ENCODE measurements at regions not wholly inside any gene's neighbourhood (a gene's known extent, or its start where the extent isn't known, plus 50 kb on each side); places are given as distances from the start of the nearest gene placed in this dataset.
"Not testable (repeated sequence)": the region's sequence is repeated elsewhere in the genome, so short reads cannot be mapped to it uniquely, and the experiment has no call there.

DNA sequence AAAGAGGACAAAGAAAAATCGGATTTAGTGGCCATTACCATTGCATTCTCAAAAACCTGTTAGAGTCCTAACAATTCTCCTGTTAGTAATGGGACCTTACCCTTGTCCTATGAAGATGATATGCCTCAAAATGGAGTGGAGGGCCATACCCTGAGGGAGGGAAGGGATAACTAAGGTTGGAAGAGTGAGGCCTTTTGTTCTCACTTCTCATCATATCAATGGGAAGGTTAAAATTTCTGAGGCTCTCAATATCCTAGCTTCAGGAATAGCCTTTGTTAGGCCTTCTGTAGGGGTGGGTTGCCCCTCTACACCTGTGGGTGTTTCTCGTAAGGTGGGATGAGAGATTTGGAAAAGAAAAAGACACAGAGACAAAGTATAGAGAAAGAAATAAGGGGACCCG is 109.4 kb upstream of the SGIP1 start:
- not testable (repeated sequence) for DNase-seq

GRCh38 chr1:66426239-66426853 is 107.6 kb upstream of the SGIP1 start:
- no peak for DNase-seq

DNA sequence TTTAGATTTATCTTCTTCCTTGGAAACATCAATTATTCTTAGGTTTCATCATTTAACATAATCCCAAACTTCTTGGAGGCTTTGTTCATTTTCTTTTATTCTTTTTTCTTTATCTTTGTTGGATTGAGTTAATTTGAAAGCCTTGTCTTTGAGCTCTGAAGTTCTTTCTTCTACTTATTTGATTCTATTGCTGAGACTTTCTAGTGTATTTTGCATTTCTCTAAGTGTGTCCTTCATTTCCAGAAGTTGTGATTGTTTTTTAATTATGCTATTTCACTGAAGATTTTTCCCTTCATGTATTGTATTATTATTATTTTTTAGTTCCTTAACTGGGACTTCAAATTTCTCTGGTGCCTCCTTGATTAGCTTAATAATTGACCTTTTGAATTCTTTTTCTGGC is 103.1 kb upstream of the SGIP1 start:
- DNase-seq: not testable (repeated sequence)

GRCh38 chr1:66431999-66432398 is 102.0 kb upstream of the SGIP1 start:
- DNase-seq: no peak

DNA sequence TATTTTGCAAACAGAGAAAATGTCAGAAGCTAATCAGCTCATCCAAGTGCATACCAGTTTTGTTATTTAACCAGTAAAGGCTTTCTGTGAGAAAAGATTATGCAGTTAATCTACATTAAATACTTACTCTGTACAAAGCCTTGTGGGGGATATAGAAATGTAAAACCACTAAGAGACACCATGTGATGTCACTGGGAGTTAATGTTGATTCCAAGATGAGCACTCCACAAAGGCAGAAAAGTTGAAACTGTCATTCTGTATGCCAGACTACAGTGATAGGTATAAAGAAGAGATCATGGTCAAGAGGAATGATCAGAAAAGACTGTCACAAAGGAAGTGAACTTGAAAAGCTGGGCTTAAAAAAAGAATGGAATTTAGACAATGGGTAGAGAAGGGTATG is 100.3 kb upstream of the SGIP1 start:
- no peak for DNase-seq

DNA sequence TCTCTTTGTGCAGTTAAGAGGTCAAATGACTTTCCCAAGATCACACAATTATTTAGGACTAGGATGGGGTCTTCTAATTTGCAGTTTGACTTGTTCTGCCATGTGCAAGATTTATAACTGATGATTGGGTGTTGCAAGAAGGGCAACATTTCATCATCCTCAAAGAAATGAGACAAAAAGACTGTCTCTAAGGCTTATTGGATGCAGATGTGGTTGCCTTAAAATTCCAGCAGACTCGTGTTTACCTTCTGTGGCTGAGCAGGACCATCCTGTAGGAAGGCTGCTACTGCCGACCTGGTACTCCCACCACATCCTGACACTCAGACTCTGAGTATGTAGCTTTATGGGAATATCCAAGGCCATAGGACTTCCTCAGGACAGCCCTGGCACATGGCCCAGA is 99.9 kb upstream of the SGIP1 start:
- no peak for DNase-seq

GRCh38 chr1:66435541-66435940 is 98.4 kb upstream of the SGIP1 start:
- DNase-seq: no peak

GRCh38 chr1:66436378-66437135 is 97.4 kb upstream of the SGIP1 start:
- DNase-seq: peak; percentile 52

DNA sequence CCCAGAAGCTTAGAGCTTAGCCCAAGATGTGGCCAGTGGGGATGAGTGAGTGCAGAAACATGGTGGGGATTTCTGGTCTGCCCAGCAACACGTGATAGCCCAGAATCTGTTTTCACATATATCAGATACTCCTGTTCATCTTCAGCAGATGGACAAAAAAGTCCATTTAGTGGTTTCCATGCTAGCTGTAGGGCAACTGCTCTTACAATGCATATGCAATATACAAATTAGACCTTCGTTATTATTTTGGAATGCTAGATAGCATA is 96.9 kb upstream of the SGIP1 start:
- DNase-seq: no peak

DNA sequence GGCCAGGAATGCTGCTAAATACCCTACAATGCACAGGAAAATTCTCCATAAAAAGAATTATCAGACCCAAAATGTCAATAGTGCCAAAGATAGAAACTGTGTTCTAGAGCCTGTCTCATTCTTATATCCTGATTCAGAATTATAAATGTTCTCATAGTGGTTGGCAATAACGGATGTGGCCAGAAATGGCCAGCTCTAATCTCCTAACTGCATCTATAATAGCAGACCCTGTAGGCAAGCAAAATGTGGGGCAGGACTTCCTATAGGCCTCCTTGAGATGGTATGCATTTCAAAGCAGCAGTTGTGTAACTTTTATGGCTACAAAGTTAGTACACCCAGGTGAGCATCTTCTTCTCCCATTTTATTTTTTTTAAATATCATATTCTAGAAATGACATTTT is 95.9 kb upstream of the SGIP1 start:
- DNase-seq: peak; percentile 14

DNA sequence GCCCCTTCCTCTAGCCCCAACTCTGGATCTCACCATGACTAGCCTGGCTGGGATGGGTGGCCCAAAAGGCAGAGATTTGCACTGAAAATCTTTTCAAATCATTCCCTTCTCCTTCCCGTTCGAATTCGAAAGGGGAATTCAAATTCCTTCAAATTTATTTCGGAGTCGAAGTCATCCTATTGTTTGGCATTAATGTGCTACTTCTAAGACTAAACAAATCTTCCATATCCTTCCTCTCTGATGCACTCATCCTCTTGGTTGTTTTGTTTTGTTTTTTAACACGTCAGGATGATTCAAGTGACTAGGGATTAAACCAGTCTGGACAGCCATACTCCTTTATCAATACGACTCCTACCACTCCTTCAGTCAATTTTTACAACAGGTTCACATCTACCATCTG is 95.5 kb upstream of the SGIP1 start:
- DNase-seq: no peak

GRCh38 chr1:66439031-66439740 is 94.8 kb upstream of the SGIP1 start:
- no peak for DNase-seq

- DNase-seq: no peak
Measured at GRCh38 chr1:66443793-66444192, 90.2 kb upstream of the SGIP1 start.

- no peak for DNase-seq
Measured at GRCh38 chr1:66444438-66445265, 89.3 kb upstream of the SGIP1 start.

GRCh38 chr1:66445492-66446181 is 88.3 kb upstream of the SGIP1 start:
- peak; percentile 19 for DNase-seq

DNA sequence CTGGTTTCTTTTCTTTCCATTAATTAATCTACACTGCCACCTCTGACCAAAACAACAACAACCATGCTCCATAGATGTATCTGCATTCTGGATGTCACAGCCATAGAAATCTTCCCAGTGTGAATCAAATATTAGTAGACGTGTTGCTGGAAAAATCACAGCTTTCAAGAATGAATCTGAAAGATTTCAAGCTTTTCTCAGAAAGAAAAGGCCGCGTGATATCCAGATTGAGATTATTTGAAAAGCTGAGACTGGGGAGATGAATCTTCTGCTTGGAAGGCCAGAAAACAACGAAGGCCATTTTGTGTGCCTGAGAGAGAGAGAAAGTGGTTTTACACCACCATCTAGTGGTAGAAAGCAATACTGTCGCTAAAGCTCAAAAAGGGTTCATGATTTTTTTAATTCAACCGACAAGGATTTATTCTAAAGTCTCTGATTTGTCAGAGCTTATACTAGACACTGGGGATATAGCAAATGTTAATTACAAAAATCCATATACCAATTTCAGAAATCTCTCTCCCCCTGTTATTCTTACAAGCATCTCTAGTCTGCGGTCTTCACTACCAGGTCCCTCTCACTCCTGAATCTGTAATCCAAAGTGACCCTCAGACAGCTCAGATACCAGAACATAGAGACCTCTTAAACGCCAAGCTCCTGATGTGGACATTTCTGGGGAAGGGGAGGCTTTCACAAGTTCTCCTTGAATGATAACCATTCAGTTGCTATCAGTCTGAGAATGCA is 87.5 kb upstream of the SGIP1 start:
- no peak for DNase-seq

- no peak for DNase-seq
Measured at GRCh38 chr1:66450043-66450514, 83.9 kb upstream of the SGIP1 start.

GRCh38 chr1:66450847-66451246 is 83.1 kb upstream of the SGIP1 start:
- no peak for DNase-seq

GRCh38 chr1:66452162-66452561 is 81.8 kb upstream of the SGIP1 start:
- DNase-seq: no peak

DNA sequence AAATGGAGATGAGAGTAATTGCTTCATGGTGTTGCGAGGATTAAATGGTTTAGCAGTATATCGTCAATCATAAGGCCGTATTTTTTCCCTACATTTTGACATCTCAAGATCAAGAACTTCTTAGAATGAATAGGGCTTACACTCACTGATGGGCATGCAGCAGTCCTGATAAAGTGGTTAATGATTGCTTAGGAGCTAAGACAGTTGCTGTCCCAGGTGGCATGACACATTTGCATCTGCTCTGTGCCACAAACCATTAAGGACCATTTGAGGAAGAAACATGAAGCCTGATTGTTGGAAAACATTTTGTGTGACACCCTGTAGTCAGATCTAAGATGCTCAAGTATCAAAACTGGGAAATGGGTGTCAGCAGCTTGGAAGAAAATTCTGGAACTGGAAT is 81.0 kb upstream of the SGIP1 start:
- DNase-seq: no peak

DNA sequence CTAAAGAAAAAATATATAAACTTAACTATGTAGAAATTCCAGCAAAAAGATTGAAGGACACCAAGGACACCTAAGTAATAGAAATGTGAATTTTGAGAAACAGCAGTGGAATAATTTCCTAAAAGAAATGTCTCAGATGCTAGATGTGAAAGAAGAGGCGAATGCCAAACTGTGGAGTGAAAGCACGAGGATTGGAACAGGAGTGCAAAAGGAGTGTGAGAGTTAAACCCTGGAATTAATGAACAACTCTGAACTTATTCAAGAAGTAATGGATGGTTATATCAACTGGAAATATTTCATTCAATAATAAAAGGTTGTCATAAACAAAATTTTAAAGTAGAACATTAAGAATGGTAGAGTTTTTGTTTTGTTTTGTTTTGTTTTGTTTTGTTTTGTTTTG is 78.5 kb upstream of the SGIP1 start:
- no peak for DNase-seq

DNA sequence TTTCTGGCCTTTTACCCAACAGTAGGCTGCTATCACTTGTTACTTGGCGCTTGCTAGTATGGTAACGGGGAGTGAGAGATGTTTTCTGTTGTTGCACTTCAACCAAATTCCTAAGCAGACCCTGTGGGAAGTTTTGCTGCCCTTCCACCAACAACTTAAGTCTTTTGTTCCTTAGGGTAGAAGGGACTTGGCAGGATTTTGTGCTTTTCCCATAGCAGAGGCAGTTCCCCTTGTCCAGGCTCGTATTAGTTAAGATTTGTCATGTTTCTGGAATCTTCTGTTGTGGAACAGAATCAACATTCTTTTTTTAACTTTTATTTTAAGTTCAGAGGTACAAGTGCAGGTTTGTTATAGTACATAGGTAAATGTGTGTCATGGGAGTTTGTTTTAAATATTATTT is 73.2 kb upstream of the SGIP1 start:
- no peak for DNase-seq

Measured in NK-92 treated with Interleukin-12 subunit alpha and Interleukin-12 subunit beta, amount 100 ng/mL, for 24 hours (cell line).